ENCODE measurements at regions not wholly inside any gene's neighbourhood (a gene's known extent, or its start where the extent isn't known, plus 50 kb on each side); places are given as distances from the start of the nearest gene placed in this dataset.

DNA sequence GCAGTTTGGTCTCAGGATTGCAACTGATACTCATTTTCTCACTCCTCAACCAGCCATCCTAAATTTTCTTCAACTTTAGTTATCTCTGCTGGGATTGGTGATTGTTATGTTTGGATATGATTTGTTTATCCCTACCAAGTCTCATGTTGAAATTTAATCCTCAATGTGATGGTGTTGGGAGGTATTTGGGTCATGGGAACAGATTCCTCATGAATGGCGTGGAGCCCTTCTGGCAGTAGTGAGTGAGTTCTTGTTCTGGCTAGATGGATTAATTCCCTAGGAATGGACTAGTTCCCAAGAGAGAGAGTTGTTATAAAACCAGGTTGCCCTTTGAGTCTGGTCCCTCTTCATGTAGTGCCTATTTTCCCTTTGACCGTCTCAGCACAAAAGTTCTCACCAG, 399.9 kb downstream of the SQOR start:
- H3K27ac ChIP-seq (ENCODE audit: low read depth in 1 of 2, low read length in 2 of 2), result no peak overlapping the region
- H3K4me3 ChIP-seq (ENCODE audit: low read length in 2 of 2), result no peak overlapping the region
- WGBS, 2 donors, result 23% methylated on average over 2 of the region's 2 CpGs
- H3K4me1 ChIP-seq (ENCODE audit: control insufficient read depth in 1 of 2, insufficient read depth in 2 of 2, low read length in 2 of 2), result no peaks in the 10 kb centered on the region
- ATAC-seq (ENCODE audit: low FRiP score), result no peak
- H3K36me3 ChIP-seq (ENCODE audit: control insufficient read depth in 1 of 2, insufficient read depth in 2 of 2, low read length in 1 of 2), result no peaks in the 10 kb centered on the region
- intact Hi-C loops (cut with DNase I), result no loop called here
- DNase-seq, result no peak
- H3K9me3 ChIP-seq (ENCODE audit: control insufficient read depth, low read length), result no peaks in the 10 kb centered on the region
- H3K27me3 ChIP-seq (ENCODE audit: control insufficient read depth in 1 of 2, insufficient read depth in 2 of 2, low read length in 1 of 2), result no peaks in the 10 kb centered on the region

DNA sequence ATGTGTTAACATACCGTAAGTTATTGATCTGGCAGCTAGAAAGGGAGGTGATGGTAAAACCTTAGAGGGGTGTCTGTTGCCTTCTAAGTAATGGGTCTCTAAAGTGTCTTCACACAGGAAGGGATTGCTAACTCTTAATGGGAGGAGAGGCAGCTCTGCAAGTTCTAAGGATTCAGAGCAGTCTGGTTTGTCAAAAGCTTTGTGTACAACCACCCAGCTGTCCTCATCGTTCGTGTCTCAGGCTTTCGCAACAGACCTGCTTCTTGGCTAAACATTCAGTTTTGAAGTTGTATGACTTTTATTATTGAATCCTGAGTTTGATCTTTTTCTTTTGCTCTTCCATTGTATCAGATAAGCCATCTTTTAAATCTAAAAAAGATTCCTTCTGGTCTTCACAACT, 404.9 kb downstream of the SQOR start:
- no peaks in the 10 kb centered on the region for H3K27me3 ChIP-seq (ENCODE audit: control insufficient read depth in 1 of 2, insufficient read depth in 2 of 2, low read length in 1 of 2)
- no peaks in the 10 kb centered on the region for H3K4me1 ChIP-seq (ENCODE audit: control insufficient read depth in 1 of 2, insufficient read depth in 2 of 2, low read length in 2 of 2)
- no peak overlapping the region for H3K27ac ChIP-seq (ENCODE audit: low read depth in 1 of 2, low read length in 2 of 2)
- H3K9me3 ChIP-seq (ENCODE audit: control insufficient read depth, low read length), result no peaks in the 10 kb centered on the region
- intact Hi-C loops (cut with DNase I), result loop anchor here in 1 of 2 donors (2.0 kb wide), 1 partner anchor 47 kb away; no protein-coding TSS in a partner anchor
- no peak for DNase-seq
- no peaks in the 10 kb centered on the region for H3K36me3 ChIP-seq (ENCODE audit: control insufficient read depth in 1 of 2, insufficient read depth in 2 of 2, low read length in 1 of 2)
- WGBS, 2 donors, result 87 to 92% methylated on average over 4 of the region's 4 CpGs
- no peak overlapping the region for H3K4me3 ChIP-seq (ENCODE audit: low read length in 2 of 2)
- ATAC-seq (ENCODE audit: low FRiP score), result no peak

DNA sequence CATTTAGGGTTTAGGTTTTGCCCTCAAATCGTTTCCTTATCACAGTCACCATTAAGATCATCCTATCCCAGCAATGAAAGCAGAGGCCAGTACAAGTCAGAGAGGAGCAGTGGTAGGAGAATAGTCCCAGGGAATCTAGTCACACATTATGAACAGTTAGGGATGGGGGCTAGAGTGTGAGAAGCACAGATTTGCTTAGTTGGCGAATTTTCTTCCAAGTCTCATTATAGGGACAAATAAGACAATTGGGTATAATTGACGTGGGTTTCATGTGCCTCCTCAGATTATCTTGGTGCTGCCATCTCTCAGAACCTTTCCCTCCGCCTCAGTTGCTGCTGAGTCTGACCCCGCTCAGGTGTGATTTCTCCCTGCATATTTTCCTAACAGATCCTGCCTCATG, 407.1 kb downstream of the SQOR start:
- ATAC-seq (ENCODE audit: low FRiP score), result no peak
- intact Hi-C loops (cut with DNase I), result loop anchor here in 1 of 2 donors (2.0 kb wide), 1 partner anchor 45 kb away; no protein-coding TSS in a partner anchor
- DNase-seq, result no peak
- no peaks in the 10 kb centered on the region for H3K4me1 ChIP-seq (ENCODE audit: control insufficient read depth in 1 of 2, insufficient read depth in 2 of 2, low read length in 2 of 2)
- H3K27ac ChIP-seq (ENCODE audit: low read depth in 1 of 2, low read length in 2 of 2), result no peak overlapping the region
- no peaks in the 10 kb centered on the region for H3K36me3 ChIP-seq (ENCODE audit: control insufficient read depth in 1 of 2, insufficient read depth in 2 of 2, low read length in 1 of 2)
- H3K27me3 ChIP-seq (ENCODE audit: control insufficient read depth in 1 of 2, insufficient read depth in 2 of 2, low read length in 1 of 2), result no peaks in the 10 kb centered on the region
- 86 to 88% methylated on average over 5 of the region's 5 CpGs for WGBS, 2 donors
- H3K4me3 ChIP-seq (ENCODE audit: low read length in 2 of 2), result no peak overlapping the region
- H3K9me3 ChIP-seq (ENCODE audit: control insufficient read depth, low read length), result no peaks in the 10 kb centered on the region

DNA sequence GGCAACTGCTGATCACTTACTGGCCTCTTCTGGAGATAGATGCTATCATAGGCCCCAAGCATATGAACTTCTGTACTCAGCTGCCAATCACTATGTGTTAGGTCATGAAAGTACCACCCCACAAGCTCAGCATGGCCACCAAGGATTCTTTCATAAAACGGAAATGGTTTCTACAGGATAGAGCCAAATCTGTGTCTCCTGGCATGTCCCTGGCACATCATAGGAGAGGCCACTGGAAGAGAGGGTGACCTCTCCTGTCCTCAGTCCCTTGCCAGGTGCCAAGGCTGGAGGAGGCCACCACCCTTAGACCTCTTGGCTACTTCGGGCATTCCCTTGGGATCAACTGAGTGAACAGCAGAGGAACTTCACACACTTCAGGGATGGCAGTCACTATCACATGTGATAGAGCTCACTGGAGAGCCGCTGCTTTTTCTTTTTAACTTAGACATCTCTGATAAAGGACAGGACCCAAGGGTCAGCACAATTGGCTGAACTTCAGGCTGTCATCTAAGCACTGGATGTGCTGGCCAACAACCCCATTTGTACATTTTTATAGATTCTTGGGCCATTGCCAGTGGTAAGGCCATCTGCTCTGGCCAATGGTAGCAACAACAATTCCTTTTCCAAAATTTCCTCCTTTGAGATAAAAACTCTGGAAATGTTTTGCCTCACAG, 425.2 kb downstream of the SQOR start:
- WGBS, 2 donors, result 61 to 65% methylated on average over 3 of the region's 3 CpGs
- intact Hi-C loops (cut with DNase I), result loop anchor here in 1 of 2 donors (10.0 kb wide), 1 partner anchor 45 kb away; no protein-coding TSS in a partner anchor
- DNase-seq (no peak), ATAC-seq (ENCODE audit: low FRiP score) (no peak)
- H3K9me3 ChIP-seq (ENCODE audit: control insufficient read depth, low read length), result no peaks in the 10 kb centered on the region
- no peak overlapping the region for H3K27ac ChIP-seq (ENCODE audit: low read depth in 1 of 2, low read length in 2 of 2)
- no peaks in the 10 kb centered on the region for H3K36me3 ChIP-seq (ENCODE audit: control insufficient read depth in 1 of 2, insufficient read depth in 2 of 2, low read length in 1 of 2)
- H3K27me3 ChIP-seq (ENCODE audit: control insufficient read depth in 1 of 2, insufficient read depth in 2 of 2, low read length in 1 of 2), result no peaks in the 10 kb centered on the region
- H3K4me3 ChIP-seq (ENCODE audit: low read length in 2 of 2), result no peak overlapping the region
- no peaks in the 10 kb centered on the region for H3K4me1 ChIP-seq (ENCODE audit: control insufficient read depth in 1 of 2, insufficient read depth in 2 of 2, low read length in 2 of 2)

DNA sequence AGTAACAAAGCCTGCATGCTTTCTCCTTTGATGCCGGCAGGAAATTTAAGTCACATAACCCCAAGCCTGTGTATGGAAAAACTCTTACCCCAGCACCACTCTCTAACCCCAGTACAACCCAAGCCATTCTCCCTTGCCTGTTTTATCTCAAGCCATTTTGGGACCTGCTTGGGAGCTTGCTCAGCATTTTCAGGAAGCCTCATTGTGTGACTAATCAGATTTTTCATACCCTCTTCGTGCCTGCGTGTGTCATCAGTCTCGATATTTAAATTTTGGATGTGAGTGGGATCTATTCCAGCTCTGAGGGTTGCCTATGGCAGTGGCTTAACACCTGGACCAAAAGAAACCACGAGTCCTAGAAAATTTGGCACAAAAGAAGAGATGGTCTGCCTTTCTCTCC, 426.2 kb downstream of the SQOR start:
- H3K27ac ChIP-seq (ENCODE audit: low read depth in 1 of 2, low read length in 2 of 2), result no peak overlapping the region
- no peaks in the 10 kb centered on the region for H3K27me3 ChIP-seq (ENCODE audit: control insufficient read depth in 1 of 2, insufficient read depth in 2 of 2, low read length in 1 of 2)
- ATAC-seq (ENCODE audit: low FRiP score) (no peak), DNase-seq (no peak)
- H3K36me3 ChIP-seq (ENCODE audit: control insufficient read depth in 1 of 2, insufficient read depth in 2 of 2, low read length in 1 of 2), result no peaks in the 10 kb centered on the region
- H3K4me3 ChIP-seq (ENCODE audit: low read length in 2 of 2), result no peak overlapping the region
- no peaks in the 10 kb centered on the region for H3K9me3 ChIP-seq (ENCODE audit: control insufficient read depth, low read length)
- intact Hi-C loops (cut with DNase I), result loop anchor here in 1 of 2 donors (10.0 kb wide), 1 partner anchor 46 kb away; no protein-coding TSS in a partner anchor
- WGBS, 2 donors, result 89 to 92% methylated on average over 5 of the region's 5 CpGs
- H3K4me1 ChIP-seq (ENCODE audit: control insufficient read depth in 1 of 2, insufficient read depth in 2 of 2, low read length in 2 of 2), result no peaks in the 10 kb centered on the region

DNA sequence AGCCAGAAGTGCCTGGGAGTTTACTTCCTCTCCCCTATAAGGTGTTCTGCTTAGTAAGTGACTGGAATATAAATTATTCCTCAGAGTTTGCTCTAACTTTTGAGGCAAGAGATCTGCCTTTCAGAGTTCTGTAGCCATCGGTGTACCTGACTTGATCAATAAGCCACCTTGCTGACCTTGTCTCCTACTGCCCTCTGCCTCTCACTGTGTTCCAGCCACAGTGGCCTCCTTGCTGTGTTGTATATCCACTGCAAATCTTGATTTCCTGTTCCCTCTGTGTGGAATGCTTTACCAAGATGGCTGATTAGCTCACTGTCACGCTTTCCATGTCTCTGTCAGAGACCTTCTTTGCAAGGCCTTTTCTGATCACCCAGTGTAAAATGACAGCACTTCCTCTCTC, 442.4 kb downstream of the SQOR start:
- Histone ChIP-seq H3K4me1 (ENCODE audit: control insufficient read depth in 1 of 2, insufficient read depth in 2 of 2, low read length in 2 of 2) (no peaks in the 10 kb centered on the region), H3K36me3 (ENCODE audit: control insufficient read depth in 1 of 2, insufficient read depth in 2 of 2, low read length in 1 of 2) (no peaks in the 10 kb centered on the region), H3K4me3 (ENCODE audit: low read length in 2 of 2) (no peak overlapping the region), H3K27ac (ENCODE audit: low read depth in 1 of 2, low read length in 2 of 2) (no peak overlapping the region), H3K27me3 (ENCODE audit: control insufficient read depth in 1 of 2, insufficient read depth in 2 of 2, low read length in 1 of 2) (no peaks in the 10 kb centered on the region), H3K9me3 (ENCODE audit: control insufficient read depth, low read length) (no peaks in the 10 kb centered on the region)
- intact Hi-C loops (cut with DNase I), result no loop called here
- WGBS, 2 donors, result 92 to 96% methylated on average over 2 of the region's 2 CpGs
- no peak for ATAC-seq (ENCODE audit: low FRiP score)
- no peak for DNase-seq

DNA sequence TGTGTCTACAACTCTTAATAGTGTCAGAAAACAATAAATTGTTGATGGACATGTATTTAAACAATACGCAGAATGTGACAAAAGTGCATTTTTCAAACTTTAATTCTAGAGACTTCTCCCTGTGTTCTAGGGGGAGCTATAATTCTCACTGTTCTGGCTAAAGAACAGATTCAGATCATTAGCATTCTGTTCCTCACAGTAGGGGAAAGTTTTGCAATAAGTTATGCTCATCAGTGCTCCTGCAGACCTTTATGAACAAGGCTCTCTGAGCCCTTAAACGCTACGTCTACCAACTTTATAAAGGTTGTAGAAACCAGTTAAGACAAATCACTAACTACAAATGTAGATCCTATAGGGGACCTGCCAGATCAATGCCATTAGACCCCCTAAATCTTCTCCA, 444.2 kb downstream of the SQOR start:
- ATAC-seq (ENCODE audit: low FRiP score) (no peak), DNase-seq (no peak)
- Histone ChIP-seq H3K9me3 (ENCODE audit: control insufficient read depth, low read length) (no peaks in the 10 kb centered on the region), H3K36me3 (ENCODE audit: control insufficient read depth in 1 of 2, insufficient read depth in 2 of 2, low read length in 1 of 2) (no peaks in the 10 kb centered on the region), H3K4me3 (ENCODE audit: low read length in 2 of 2) (no peak overlapping the region), H3K4me1 (ENCODE audit: control insufficient read depth in 1 of 2, insufficient read depth in 2 of 2, low read length in 2 of 2) (no peaks in the 10 kb centered on the region), H3K27me3 (ENCODE audit: control insufficient read depth in 1 of 2, insufficient read depth in 2 of 2, low read length in 1 of 2) (no peaks in the 10 kb centered on the region), H3K27ac (ENCODE audit: low read depth in 1 of 2, low read length in 2 of 2) (no peak overlapping the region)
- intact Hi-C loops (cut with DNase I), result no loop called here
- WGBS, 2 donors, result 97 to 98% methylated on average over 3 of the region's 3 CpGs

DNA sequence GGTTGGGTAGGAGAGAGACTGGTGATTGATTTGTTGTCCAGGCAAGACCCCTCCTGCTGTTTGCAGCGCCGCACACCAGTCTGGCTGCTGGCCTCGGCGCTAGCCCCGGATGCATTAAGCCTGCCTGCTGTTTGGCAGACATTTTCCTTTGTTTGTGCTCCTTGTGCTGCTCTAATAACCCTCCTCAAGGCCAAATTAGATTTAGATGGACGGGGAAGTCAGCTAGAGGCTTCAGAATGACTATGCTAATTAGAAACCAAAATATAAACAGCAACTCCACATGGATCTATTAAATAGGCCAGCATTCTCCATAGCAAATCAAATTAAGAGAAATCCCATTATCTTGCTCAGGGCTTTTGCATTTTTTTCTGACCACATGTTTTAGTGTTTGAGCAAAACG, 445.2 kb downstream of the SQOR start:
- no peaks in the 10 kb centered on the region for H3K36me3 ChIP-seq (ENCODE audit: control insufficient read depth in 1 of 2, insufficient read depth in 2 of 2, low read length in 1 of 2)
- WGBS, 2 donors, result 75 to 86% methylated on average over 7 of the region's 7 CpGs
- no peak overlapping the region for H3K27ac ChIP-seq (ENCODE audit: low read depth in 1 of 2, low read length in 2 of 2)
- no peaks in the 10 kb centered on the region for H3K27me3 ChIP-seq (ENCODE audit: control insufficient read depth in 1 of 2, insufficient read depth in 2 of 2, low read length in 1 of 2)
- no peaks in the 10 kb centered on the region for H3K9me3 ChIP-seq (ENCODE audit: control insufficient read depth, low read length)
- no peak for DNase-seq
- no peak for ATAC-seq (ENCODE audit: low FRiP score)
- H3K4me1 ChIP-seq (ENCODE audit: control insufficient read depth in 1 of 2, insufficient read depth in 2 of 2, low read length in 2 of 2), result no peaks in the 10 kb centered on the region
- no peak overlapping the region for H3K4me3 ChIP-seq (ENCODE audit: low read length in 2 of 2)
- intact Hi-C loops (cut with DNase I), result no loop called here

All from aorta (tissue), 5 donors.